ENCODE measurements at regions not wholly inside any gene's neighbourhood (a gene's known extent, or its start where the extent isn't known, plus 50 kb on each side); places are given as distances from the start of the nearest gene placed in this dataset.

GRCh38 chr13:78785764-78786163 is 126.8 kb upstream of the OBI1 start:
- TF ChIP-seq SMC3 (conservative IDR thresholded peaks at IDR 0.05; ENCODE audit: poor library complexity), result no peak
- no peak for TF ChIP-seq REST (IDR thresholded peaks at IDR 0.05; ENCODE audit: borderline replicate concordance)
- TF ChIP-seq CTCF (IDR thresholded peaks at IDR 0.05; ENCODE audit: poor library complexity, severe bottlenecking), result no peak
- TF ChIP-seq EP300 (conservative IDR thresholded peaks at IDR 0.05; ENCODE audit: poor library complexity, severe bottlenecking), result no peak
